Prostate gland (tissue), 2 donors: ENCODE measurements at regions not wholly inside any gene's neighbourhood (a gene's known extent, or its start where the extent isn't known, plus 50 kb on each side); places are given as distances from the start of the nearest gene placed in this dataset.

Experiments used
- POLR2A ChIP-seq: fragments of 450-650 bp; IDR thresholded peaks from one replicate; pipeline ENCODE4 v1.6.1; 2016; ENCODE audit warnings: antibody characterized with exemption, mild to moderate bottlenecking
- POLR2AphosphoS5 ChIP-seq: sonication (generic); formaldehyde crosslinking; IDR thresholded peaks from one replicate; pipeline ENCODE4 v1.6.1; 2017; ENCODE audit warnings: antibody characterized with exemption
- TF ChIP-seq, protein P1 (sequence below), 4 experiments: fragments of 200-600 bp in 2 of 4; fragments of 450-650 bp in 2 of 4; sonication (generic) in 2 of 4; IDR thresholded peaks; 1 replicate in 3 of 4; 2 replicates in 1 of 4; pipeline ENCODE4 v1.5.1; 2016 to 2019; ENCODE audit warnings: antibody characterized with exemption in 4 of 4, mild to moderate bottlenecking in 2 of 4, moderate library complexity in 2 of 4

- TF ChIP-seq, protein P1, sequence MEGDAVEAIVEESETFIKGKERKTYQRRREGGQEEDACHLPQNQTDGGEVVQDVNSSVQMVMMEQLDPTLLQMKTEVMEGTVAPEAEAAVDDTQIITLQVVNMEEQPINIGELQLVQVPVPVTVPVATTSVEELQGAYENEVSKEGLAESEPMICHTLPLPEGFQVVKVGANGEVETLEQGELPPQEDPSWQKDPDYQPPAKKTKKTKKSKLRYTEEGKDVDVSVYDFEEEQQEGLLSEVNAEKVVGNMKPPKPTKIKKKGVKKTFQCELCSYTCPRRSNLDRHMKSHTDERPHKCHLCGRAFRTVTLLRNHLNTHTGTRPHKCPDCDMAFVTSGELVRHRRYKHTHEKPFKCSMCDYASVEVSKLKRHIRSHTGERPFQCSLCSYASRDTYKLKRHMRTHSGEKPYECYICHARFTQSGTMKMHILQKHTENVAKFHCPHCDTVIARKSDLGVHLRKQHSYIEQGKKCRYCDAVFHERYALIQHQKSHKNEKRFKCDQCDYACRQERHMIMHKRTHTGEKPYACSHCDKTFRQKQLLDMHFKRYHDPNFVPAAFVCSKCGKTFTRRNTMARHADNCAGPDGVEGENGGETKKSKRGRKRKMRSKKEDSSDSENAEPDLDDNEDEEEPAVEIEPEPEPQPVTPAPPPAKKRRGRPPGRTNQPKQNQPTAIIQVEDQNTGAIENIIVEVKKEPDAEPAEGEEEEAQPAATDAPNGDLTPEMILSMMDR (IDR thresholded peaks at IDR 0.05) = no peak
- no peak for TF ChIP-seq POLR2AphosphoS5
- no peak for TF ChIP-seq POLR2A
These were observed 248.7 kb downstream of the LURAP1L start for GRCh38 chr9:13023498-13023897.
